ENCODE measurements at regions not wholly inside any gene's neighbourhood (a gene's known extent, or its start where the extent isn't known, plus 50 kb on each side); places are given as distances from the start of the nearest gene placed in this dataset.

- no peak for TF ChIP-seq CTCF (IDR thresholded peaks at IDR 0.05)
- TF ChIP-seq POLR2A (IDR thresholded peaks at IDR 0.05) = no peak
These were observed 200.0 kb upstream of the SGK1 start for GRCh38 chr6:134517868-134518267.

Data from heart left ventricle (tissue), 13 donors.